ENCODE measurements at regions not wholly inside any gene's neighbourhood (a gene's known extent, or its start where the extent isn't known, plus 50 kb on each side); places are given as distances from the start of the nearest gene placed in this dataset.

DNA sequence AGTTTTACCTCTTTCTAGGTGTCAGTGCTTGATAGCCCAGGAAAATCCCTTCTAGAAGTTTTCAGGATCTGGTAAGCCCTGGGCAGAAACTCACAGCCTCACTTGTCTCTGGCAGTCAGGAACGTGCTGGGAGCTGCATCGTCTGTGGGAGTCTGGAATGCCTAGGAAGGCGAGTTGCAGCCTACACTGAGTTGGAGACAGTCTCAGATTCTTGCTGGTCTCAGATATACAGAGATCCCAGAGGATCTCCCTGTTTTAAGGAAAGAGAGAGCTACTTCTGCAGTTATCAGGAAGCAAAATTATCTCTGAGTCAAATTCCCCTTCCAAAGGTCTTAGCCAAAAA lies 104.4 kb upstream of the CDC42EP3 start:
- intact Hi-C loops (cut with DNase I) = loop anchor here (5.0 kb wide), 1 partner anchor 94 kb away; no protein-coding TSS in a partner anchor
- H3K4me1 ChIP-seq (replicated peaks) = no peaks in the 10 kb centered on the region
- peak; percentile 55 for DNase-seq (ENCODE audit: low spot score)
- 9% methylated on average over 3 of the region's 3 CpGs for WGBS
- TF ChIP-seq CTCF (IDR thresholded peaks at IDR 0.05) (no peak), POLR2A (IDR thresholded peaks at IDR 0.05) (no peak), POLR2AphosphoS5 (IDR thresholded peaks at IDR 0.05) (no peak)
- peak overlapping the region; percentile 69 to 77 for H3K27ac ChIP-seq
- H3K4me3 ChIP-seq = no peak overlapping the region
- H3K9me3 ChIP-seq = no peaks in the 10 kb centered on the region
- H3K27me3 ChIP-seq (replicated peaks; ENCODE audit: insufficient read depth) = no peaks in the 10 kb centered on the region
- H3K36me3 ChIP-seq = no peaks in the 10 kb centered on the region

DNA sequence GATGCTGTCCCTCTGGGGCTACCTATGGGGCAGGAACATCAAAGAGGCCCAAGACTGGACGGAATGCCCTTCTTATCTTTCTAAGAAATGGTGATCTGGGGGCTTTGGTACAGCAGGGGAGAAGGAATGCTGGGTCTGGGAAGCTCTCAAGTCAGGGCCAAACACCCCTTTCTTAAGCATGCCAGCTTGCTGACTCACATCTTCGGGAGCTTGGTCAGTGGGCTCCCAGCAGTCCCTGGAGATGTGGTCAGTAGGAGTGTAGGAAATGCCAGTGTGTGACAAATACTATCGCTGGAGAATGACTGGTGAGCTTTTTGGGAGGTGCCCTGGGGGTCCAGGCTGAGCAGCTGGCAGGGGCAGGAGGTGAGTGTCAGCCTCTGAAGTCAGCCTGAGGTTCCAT lies 105.0 kb upstream of the CDC42EP3 start:
- no peak for DNase-seq (ENCODE audit: low spot score)
- intact Hi-C loops (cut with DNase I) = loop anchor here (5.0 kb wide), 1 partner anchor 94 kb away; no protein-coding TSS in a partner anchor
- Histone ChIP-seq H3K27ac (peak overlapping the region; percentile 69 to 77), H3K4me3 (no peak overlapping the region), H3K36me3 (no peaks in the 10 kb centered on the region), H3K9me3 (no peaks in the 10 kb centered on the region), H3K4me1 (replicated peaks) (no peaks in the 10 kb centered on the region), H3K27me3 (replicated peaks; ENCODE audit: insufficient read depth) (no peaks in the 10 kb centered on the region)
- 82% methylated on average over 3 of the region's 3 CpGs for WGBS
- TF ChIP-seq POLR2AphosphoS5 (IDR thresholded peaks at IDR 0.05) = no peak
- no peak for TF ChIP-seq POLR2A (IDR thresholded peaks at IDR 0.05)
- TF ChIP-seq CTCF (IDR thresholded peaks at IDR 0.05) = no peak

GRCh38 chr2:37779139-37779538 lies 107.7 kb upstream of the CDC42EP3 start:
- Histone ChIP-seq H3K4me3 (no peak overlapping the region), H3K9me3 (no peaks in the 10 kb centered on the region), H3K4me1 (replicated peaks) (no peaks in the 10 kb centered on the region), H3K36me3 (no peaks in the 10 kb centered on the region), H3K27ac (peak overlapping the region; percentile 20 to 27), H3K27me3 (replicated peaks; ENCODE audit: insufficient read depth) (no peaks in the 10 kb centered on the region)
- intact Hi-C loops (cut with DNase I) = loop anchor here (5.0 kb wide), 1 partner anchor 97 kb away; no protein-coding TSS in a partner anchor
- DNase-seq (ENCODE audit: low spot score) = no peak
- no peak for TF ChIP-seq POLR2AphosphoS5 (IDR thresholded peaks at IDR 0.05)
- no peak for TF ChIP-seq CTCF (IDR thresholded peaks at IDR 0.05)
- no peak for TF ChIP-seq POLR2A (IDR thresholded peaks at IDR 0.05)
- WGBS = 56% methylated on average over 5 of the region's 5 CpGs

- Histone ChIP-seq H3K9me3 (no peaks in the 10 kb centered on the region), H3K4me1 (replicated peaks) (no peaks in the 10 kb centered on the region), H3K27ac (peak overlapping the region; percentile 20 to 27), H3K36me3 (no peaks in the 10 kb centered on the region), H3K27me3 (replicated peaks; ENCODE audit: insufficient read depth) (no peaks in the 10 kb centered on the region), H3K4me3 (no peak overlapping the region)
- no peak for TF ChIP-seq CTCF (IDR thresholded peaks at IDR 0.05)
- no peak for TF ChIP-seq POLR2A (IDR thresholded peaks at IDR 0.05)
- no peak for TF ChIP-seq POLR2AphosphoS5 (IDR thresholded peaks at IDR 0.05)
- no peak for DNase-seq (ENCODE audit: low spot score)
- WGBS = 97% methylated on average over 2 of the region's 2 CpGs
- intact Hi-C loops (cut with DNase I) = loop anchor here (5.0 kb wide), 2 partner anchors 97 to 107 kb away; partner anchors contain the start of gene CDC42EP3
Measured at GRCh38 chr2:37779611-37780386, 108.4 kb upstream of the CDC42EP3 start.

DNA sequence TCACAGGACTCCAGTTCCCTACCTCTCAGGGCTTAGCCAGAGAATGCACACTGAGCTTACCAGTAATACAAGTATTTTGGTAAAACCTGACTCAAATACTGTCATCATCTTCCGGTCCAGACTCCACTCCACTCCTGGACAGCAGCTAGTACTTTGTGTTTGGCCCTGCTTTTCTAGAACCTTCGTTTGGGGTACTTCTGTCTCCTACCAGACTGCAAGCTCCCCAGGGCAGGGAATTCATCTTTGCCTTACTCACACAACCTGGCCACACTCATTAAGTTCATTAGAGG lies 108.9 kb upstream of the CDC42EP3 start:
- no peaks in the 10 kb centered on the region for H3K36me3 ChIP-seq
- DNase-seq (ENCODE audit: low spot score) = no peak
- no peaks in the 10 kb centered on the region for H3K4me1 ChIP-seq (replicated peaks)
- TF ChIP-seq POLR2A (IDR thresholded peaks at IDR 0.05) = no peak
- TF ChIP-seq CTCF (IDR thresholded peaks at IDR 0.05) = no peak
- TF ChIP-seq POLR2AphosphoS5 (IDR thresholded peaks at IDR 0.05) = no peak
- no peaks in the 10 kb centered on the region for H3K27me3 ChIP-seq (replicated peaks; ENCODE audit: insufficient read depth)
- H3K27ac ChIP-seq = peak overlapping the region in 1 of 2 donors; percentile 16
- no peak overlapping the region for H3K4me3 ChIP-seq
- intact Hi-C loops (cut with DNase I) = loop anchor here (5.0 kb wide), 1 partner anchor 108 kb away; the partner anchor contains the start of gene CDC42EP3
- no peaks in the 10 kb centered on the region for H3K9me3 ChIP-seq
- WGBS = 71% methylated on average over 2 of the region's 2 CpGs

Measured in prostate gland (tissue), 2 donors.